Gastroesophageal sphincter (tissue), 3 donors: ENCODE measurements at regions not wholly inside any gene's neighbourhood (a gene's known extent, or its start where the extent isn't known, plus 50 kb on each side); places are given as distances from the start of the nearest gene placed in this dataset.

Source experiments
- EP300 ChIP-seq: sonication (generic); formaldehyde crosslinking; IDR thresholded peaks from one replicate; pipeline ENCODE4 v1.6.1; 2017; ENCODE audit warnings: antibody characterized with exemption, mild to moderate bottlenecking
- POLR2A ChIP-seq, 2 donors: fragments of 450-650 bp; IDR thresholded peaks; one replicate each; pipeline ENCODE4 v1.6.1; 2017; ENCODE audit warnings: antibody characterized with exemption in 2 of 2, mild to moderate bottlenecking in 2 of 2, moderate library complexity in 1 of 2
- POLR2AphosphoS5 ChIP-seq: sonication (generic); formaldehyde crosslinking; IDR thresholded peaks from one replicate; pipeline ENCODE4 v1.6.1; 2017; ENCODE audit warnings: antibody characterized with exemption
- TF ChIP-seq, protein P1 (sequence below), 4 experiments: fragments of 200-600 bp in 2 of 4; fragments of 450-650 bp in 2 of 4; sonication (generic) in 1 of 4; IDR thresholded peaks; one replicate each; pipeline ENCODE4 v1.5.1; 2017 to 2019; ENCODE audit warnings: antibody characterized with exemption in 4 of 4, mild to moderate bottlenecking in 2 of 4, moderate library complexity in 2 of 4

DNA sequence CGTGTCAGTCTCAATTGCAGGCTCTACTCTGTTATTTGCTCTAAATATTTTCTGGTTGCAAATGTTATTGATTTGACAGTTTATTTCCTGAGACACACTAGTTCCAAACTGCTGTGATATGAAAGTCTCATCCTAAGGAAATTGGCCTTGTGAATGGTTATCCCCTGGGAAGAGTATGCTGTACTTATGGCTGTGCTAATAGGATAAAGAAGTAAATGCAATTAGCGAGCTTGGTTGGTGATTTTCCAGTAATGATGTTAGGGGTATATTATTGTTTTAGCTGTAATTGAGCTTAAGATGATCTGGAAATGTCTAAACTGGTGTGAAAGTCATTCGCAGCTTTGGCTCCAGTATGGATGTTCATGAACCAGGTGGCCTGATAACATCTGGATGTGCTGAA, 197.9 kb downstream of the SUDS3 start:
- TF ChIP-seq, protein P1, sequence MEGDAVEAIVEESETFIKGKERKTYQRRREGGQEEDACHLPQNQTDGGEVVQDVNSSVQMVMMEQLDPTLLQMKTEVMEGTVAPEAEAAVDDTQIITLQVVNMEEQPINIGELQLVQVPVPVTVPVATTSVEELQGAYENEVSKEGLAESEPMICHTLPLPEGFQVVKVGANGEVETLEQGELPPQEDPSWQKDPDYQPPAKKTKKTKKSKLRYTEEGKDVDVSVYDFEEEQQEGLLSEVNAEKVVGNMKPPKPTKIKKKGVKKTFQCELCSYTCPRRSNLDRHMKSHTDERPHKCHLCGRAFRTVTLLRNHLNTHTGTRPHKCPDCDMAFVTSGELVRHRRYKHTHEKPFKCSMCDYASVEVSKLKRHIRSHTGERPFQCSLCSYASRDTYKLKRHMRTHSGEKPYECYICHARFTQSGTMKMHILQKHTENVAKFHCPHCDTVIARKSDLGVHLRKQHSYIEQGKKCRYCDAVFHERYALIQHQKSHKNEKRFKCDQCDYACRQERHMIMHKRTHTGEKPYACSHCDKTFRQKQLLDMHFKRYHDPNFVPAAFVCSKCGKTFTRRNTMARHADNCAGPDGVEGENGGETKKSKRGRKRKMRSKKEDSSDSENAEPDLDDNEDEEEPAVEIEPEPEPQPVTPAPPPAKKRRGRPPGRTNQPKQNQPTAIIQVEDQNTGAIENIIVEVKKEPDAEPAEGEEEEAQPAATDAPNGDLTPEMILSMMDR (IDR thresholded peaks at IDR 0.05), result no peak
- no peak for TF ChIP-seq POLR2A (IDR thresholded peaks at IDR 0.05)
- no peak for TF ChIP-seq POLR2AphosphoS5
- TF ChIP-seq EP300, result no peak
